ENCODE measurements at regions not wholly inside any gene's neighbourhood (a gene's known extent, or its start where the extent isn't known, plus 50 kb on each side); places are given as distances from the start of the nearest gene placed in this dataset.
A peak's percentile ranks its signal among the peaks of the same experiment; 100 is the strongest.

DNA sequence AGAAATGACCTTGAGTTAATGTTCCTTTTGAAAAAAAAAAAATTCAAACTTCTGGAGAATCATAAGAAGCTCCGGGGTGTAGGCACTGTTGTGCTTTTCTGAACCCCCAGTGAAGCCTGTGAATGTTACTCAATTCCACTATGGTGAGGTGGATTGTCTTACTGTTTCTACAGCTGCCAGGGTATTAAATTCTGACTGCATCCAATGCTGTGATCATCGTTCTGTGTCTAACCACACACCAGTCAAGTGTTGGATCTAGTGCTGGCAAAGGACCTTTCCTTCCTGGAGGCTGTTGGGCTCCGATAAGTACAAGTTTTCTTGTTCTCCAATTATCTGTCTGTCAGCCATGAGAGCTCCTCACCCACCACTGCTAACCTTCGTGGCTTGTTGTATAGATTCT lies 162.0 kb upstream of the EPHA7 start:
- Histone ChIP-seq H3K27me3 (ENCODE audit: control insufficient read depth, insufficient read depth, low read length) (no peaks in the 10 kb centered on the region), H3K4me1 (ENCODE audit: control insufficient read depth, insufficient read depth, low read length) (peaks cover 4% of the 10 kb centered on the region; the same call in 1 of the 2 replicates), H3K4me3 (ENCODE audit: low read depth in 2 of 2, low read length in 2 of 2) (no peak overlapping the region), H3K27ac (ENCODE audit: low read length) (peak overlapping the region; percentile 66), H3K36me3 (ENCODE audit: control insufficient read depth, insufficient read depth, low read length) (no peaks in the 10 kb centered on the region), H3K9me3 (ENCODE audit: control insufficient read depth, insufficient read depth, low read depth, low read length) (no peaks in the 10 kb centered on the region)
- ChIA-PET POLR2A (no interaction called here), CTCF (interaction anchor here (0.7 kb wide), 1 partner anchor 185 kb away, joined by 4 read pairs; no protein-coding TSS in a partner anchor)
- TF ChIP-seq SIN3A (IDR thresholded peaks at IDR 0.05; ENCODE audit: borderline replicate concordance, insufficient read depth, low read depth, low read length) = no peak
- no peak for TF ChIP-seq TCF7L2 (IDR thresholded peaks at IDR 0.05; ENCODE audit: low read depth, low read length)
- no peak for TF ChIP-seq POLR2AphosphoS5 (IDR thresholded peaks at IDR 0.05; ENCODE audit: low read depth, low read length)
- TF ChIP-seq, protein P1, sequence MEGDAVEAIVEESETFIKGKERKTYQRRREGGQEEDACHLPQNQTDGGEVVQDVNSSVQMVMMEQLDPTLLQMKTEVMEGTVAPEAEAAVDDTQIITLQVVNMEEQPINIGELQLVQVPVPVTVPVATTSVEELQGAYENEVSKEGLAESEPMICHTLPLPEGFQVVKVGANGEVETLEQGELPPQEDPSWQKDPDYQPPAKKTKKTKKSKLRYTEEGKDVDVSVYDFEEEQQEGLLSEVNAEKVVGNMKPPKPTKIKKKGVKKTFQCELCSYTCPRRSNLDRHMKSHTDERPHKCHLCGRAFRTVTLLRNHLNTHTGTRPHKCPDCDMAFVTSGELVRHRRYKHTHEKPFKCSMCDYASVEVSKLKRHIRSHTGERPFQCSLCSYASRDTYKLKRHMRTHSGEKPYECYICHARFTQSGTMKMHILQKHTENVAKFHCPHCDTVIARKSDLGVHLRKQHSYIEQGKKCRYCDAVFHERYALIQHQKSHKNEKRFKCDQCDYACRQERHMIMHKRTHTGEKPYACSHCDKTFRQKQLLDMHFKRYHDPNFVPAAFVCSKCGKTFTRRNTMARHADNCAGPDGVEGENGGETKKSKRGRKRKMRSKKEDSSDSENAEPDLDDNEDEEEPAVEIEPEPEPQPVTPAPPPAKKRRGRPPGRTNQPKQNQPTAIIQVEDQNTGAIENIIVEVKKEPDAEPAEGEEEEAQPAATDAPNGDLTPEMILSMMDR (IDR thresholded peaks at IDR 0.05) = no peak
- TF ChIP-seq, protein P2, sequence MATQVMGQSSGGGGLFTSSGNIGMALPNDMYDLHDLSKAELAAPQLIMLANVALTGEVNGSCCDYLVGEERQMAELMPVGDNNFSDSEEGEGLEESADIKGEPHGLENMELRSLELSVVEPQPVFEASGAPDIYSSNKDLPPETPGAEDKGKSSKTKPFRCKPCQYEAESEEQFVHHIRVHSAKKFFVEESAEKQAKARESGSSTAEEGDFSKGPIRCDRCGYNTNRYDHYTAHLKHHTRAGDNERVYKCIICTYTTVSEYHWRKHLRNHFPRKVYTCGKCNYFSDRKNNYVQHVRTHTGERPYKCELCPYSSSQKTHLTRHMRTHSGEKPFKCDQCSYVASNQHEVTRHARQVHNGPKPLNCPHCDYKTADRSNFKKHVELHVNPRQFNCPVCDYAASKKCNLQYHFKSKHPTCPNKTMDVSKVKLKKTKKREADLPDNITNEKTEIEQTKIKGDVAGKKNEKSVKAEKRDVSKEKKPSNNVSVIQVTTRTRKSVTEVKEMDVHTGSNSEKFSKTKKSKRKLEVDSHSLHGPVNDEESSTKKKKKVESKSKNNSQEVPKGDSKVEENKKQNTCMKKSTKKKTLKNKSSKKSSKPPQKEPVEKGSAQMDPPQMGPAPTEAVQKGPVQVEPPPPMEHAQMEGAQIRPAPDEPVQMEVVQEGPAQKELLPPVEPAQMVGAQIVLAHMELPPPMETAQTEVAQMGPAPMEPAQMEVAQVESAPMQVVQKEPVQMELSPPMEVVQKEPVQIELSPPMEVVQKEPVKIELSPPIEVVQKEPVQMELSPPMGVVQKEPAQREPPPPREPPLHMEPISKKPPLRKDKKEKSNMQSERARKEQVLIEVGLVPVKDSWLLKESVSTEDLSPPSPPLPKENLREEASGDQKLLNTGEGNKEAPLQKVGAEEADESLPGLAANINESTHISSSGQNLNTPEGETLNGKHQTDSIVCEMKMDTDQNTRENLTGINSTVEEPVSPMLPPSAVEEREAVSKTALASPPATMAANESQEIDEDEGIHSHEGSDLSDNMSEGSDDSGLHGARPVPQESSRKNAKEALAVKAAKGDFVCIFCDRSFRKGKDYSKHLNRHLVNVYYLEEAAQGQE (IDR thresholded peaks at IDR 0.05; ENCODE audit: insufficient read depth in 1 of 2, low read depth in 2 of 2, low read length in 1 of 2) = no peak
- ATAC-seq (no peak), DNase-seq (ENCODE audit: low read depth, low spot score) (no peak)
- intact Hi-C loops (cut with micrococcal nuclease; ENCODE audit: unreplicated experiment) = no loop called here
- in situ Hi-C loops (cut with HindIII; ENCODE audit: low pct_unique_long_range_greater_than_20kb, low sequenced_read_pairs) = no loop called here
- no TSS peak for BruUV-seq (replicated peaks)

DNA sequence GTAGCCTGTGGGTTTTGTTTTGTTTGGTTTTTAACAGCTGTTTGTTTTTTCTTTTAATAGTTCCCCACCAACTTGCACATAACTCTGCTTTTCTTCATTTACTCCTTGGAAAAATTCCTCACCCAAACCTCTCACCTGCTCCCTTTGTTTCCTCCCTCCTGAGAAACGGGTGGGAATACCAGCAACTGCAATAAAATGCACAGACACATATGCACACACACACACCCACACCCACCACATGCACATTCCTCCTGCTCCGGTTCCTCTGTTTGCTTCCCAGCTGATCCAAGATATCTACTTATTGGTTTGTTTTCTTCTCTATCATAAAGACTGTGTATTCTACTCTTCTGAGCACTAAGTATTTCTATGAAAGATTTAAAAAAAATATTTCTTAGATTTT lies 161.1 kb upstream of the EPHA7 start:
- BruUV-seq (replicated peaks) = no TSS peak
- no peaks in the 10 kb centered on the region for H3K27me3 ChIP-seq (ENCODE audit: control insufficient read depth, insufficient read depth, low read length)
- CTCF ChIA-PET = no interaction called here
- TF ChIP-seq, protein P1 (IDR thresholded peaks at IDR 0.05) = no peak
- TF ChIP-seq, protein P2 (IDR thresholded peaks at IDR 0.05; ENCODE audit: insufficient read depth in 1 of 2, low read depth in 2 of 2, low read length in 1 of 2) = no peak
- TF ChIP-seq SIN3A (IDR thresholded peaks at IDR 0.05; ENCODE audit: borderline replicate concordance, insufficient read depth, low read depth, low read length) (no peak), TCF7L2 (IDR thresholded peaks at IDR 0.05; ENCODE audit: low read depth, low read length) (peak; percentile 69; the same call in 1 of the 2 replicates)
- H3K9me3 ChIP-seq (ENCODE audit: control insufficient read depth, insufficient read depth, low read depth, low read length) = no peaks in the 10 kb centered on the region
- no peak overlapping the region; the same call in 1 of the 2 replicates for H3K27ac ChIP-seq (ENCODE audit: low read length)
- no peak overlapping the region for H3K4me3 ChIP-seq (ENCODE audit: low read depth in 2 of 2, low read length in 2 of 2)
- intact Hi-C loops (cut with micrococcal nuclease; ENCODE audit: unreplicated experiment) = no loop called here
- peaks cover 4% of the 10 kb centered on the region; the same call in 1 of the 2 replicates for H3K4me1 ChIP-seq (ENCODE audit: control insufficient read depth, insufficient read depth, low read length)
- no peaks in the 10 kb centered on the region for H3K36me3 ChIP-seq (ENCODE audit: control insufficient read depth, insufficient read depth, low read length)
- ATAC-seq = no peak; the same call in 1 of the 2 replicates
- POLR2A ChIA-PET = no interaction called here
- in situ Hi-C loops (cut with HindIII; ENCODE audit: low pct_unique_long_range_greater_than_20kb, low sequenced_read_pairs) = no loop called here
- DNase-seq (ENCODE audit: low read depth, low spot score) = no peak
